GM18499 (cell line): ENCODE measurements at regions not wholly inside any gene's neighbourhood (a gene's known extent, or its start where the extent isn't known, plus 50 kb on each side); places are given as distances from the start of the nearest gene placed in this dataset.

ENCODE experiments used
- ATAC-seq: cut with Tn5 transposase; IDR thresholded peaks from one replicate; pipeline ENCODE4 v1.9.1; 2021; ENCODE audit warnings: moderate number of reproducible peaks; ENCODE audit not compliant: insufficient read depth, unreplicated experiment

GRCh38 chr3:34008836-34009809 is 210.7 kb downstream of the PDCD6IP start:
- no peak for ATAC-seq

GRCh38 chr3:34011171-34012101 is 213.0 kb downstream of the PDCD6IP start:
- no peak for ATAC-seq

GRCh38 chr3:34012102-34012461 is 213.7 kb downstream of the PDCD6IP start:
- no peak for ATAC-seq

GRCh38 chr3:34013818-34014570 is 215.6 kb downstream of the PDCD6IP start:
- no peak for ATAC-seq

GRCh38 chr3:34015204-34016142 is 217.0 kb downstream of the PDCD6IP start:
- ATAC-seq: no peak

GRCh38 chr3:34016925-34017587 is 218.6 kb downstream of the PDCD6IP start:
- ATAC-seq: no peak

- no peak for ATAC-seq
Measured at GRCh38 chr3:34017757-34018156, 219.3 kb downstream of the PDCD6IP start.

- no peak for ATAC-seq
Measured at GRCh38 chr3:34019158-34019557, 220.7 kb downstream of the PDCD6IP start.

GRCh38 chr3:34020170-34020569 is 221.7 kb downstream of the PDCD6IP start:
- ATAC-seq: no peak

- ATAC-seq: no peak
Measured at GRCh38 chr3:34020726-34021680, 222.6 kb downstream of the PDCD6IP start.

GRCh38 chr3:34022147-34022546 is 223.7 kb downstream of the PDCD6IP start:
- no peak for ATAC-seq

GRCh38 chr3:34024447-34025240 is 226.2 kb downstream of the PDCD6IP start:
- no peak for ATAC-seq

- no peak for ATAC-seq
Measured at GRCh38 chr3:34033839-34034238, 235.4 kb downstream of the PDCD6IP start.

GRCh38 chr3:34034840-34035239 is 236.4 kb downstream of the PDCD6IP start:
- ATAC-seq: no peak

GRCh38 chr3:34035775-34036174 is 237.3 kb downstream of the PDCD6IP start:
- ATAC-seq: no peak

- no peak for ATAC-seq
Measured at GRCh38 chr3:34037260-34037659, 238.8 kb downstream of the PDCD6IP start.

GRCh38 chr3:34038131-34038530 is 239.7 kb downstream of the PDCD6IP start:
- ATAC-seq: no peak
